B cell (primary cell): ENCODE measurements at regions not wholly inside any gene's neighbourhood (a gene's known extent, or its start where the extent isn't known, plus 50 kb on each side); places are given as distances from the start of the nearest gene placed in this dataset.

Experiments used
- ATAC-seq: fragments of 200-7000 bp; cut with Tn5 transposase; one replicate; pipeline ENCODE4 v1.10.0; 2021; ENCODE audit warnings: low read depth, mild to moderate bottlenecking, moderate number of reproducible peaks, moderate library complexity
- CTCF ChIA-PET: fragments of 350-600 bp; sonication (Branson Sonifier 250); formaldehyde crosslinking; loops from one replicate; lab custom pipeline; 2021; ENCODE audit warnings: antibody characterized with exemption, inconsistent platforms; lab: Charles Lee
- POLR2A ChIA-PET: fragments of 350-600 bp; sonication (Branson Sonifier 250); formaldehyde crosslinking; loops from one replicate; lab custom pipeline; 2021; ENCODE audit warnings: antibody characterized with exemption; lab: Charles Lee
- DNase-seq: peaks from one replicate; pipeline ENCODE4 v3.0.0; 2013
- H2AFZ ChIP-seq: 2 replicates; pipeline ENCODE4 v1.6.1; 2012; ENCODE audit warnings: mild to moderate bottlenecking, low read depth, low read length; ENCODE audit not compliant: insufficient read depth, poor library complexity, severe bottlenecking
- H3K27ac ChIP-seq, 2 donors: 1 replicate in 1 of 2; 2 replicates in 1 of 2; pipeline ENCODE4 v1.5.1; 2012 to 2013; ENCODE audit warnings: low read length in 2 of 2, mild to moderate bottlenecking in 2 of 2, moderate library complexity in 1 of 2
- H3K27me3 ChIP-seq, 4 experiments: fragments of 200-600 bp in 1 of 4; sonication (generic) in 1 of 4; replicated peaks in 1 of 4; 1 replicate in 2 of 4; 2 replicates in 2 of 4; pipeline versions ENCODE4 v1.6.1 to v1.7.0; 2013 to 2016; ENCODE audit warnings: low read length in 3 of 4, mild to moderate bottlenecking in 2 of 4, mixed read lengths in 1 of 4, moderate library complexity in 1 of 4; ENCODE audit not compliant: insufficient read depth in 4 of 4, control insufficient read depth in 3 of 4; ENCODE audit errors: control extremely low read depth in 1 of 4
- H3K36me3 ChIP-seq, 2 experiments: replicated peaks in 1 of 2; 1 replicate in 1 of 2; 2 replicates in 1 of 2; pipeline versions ENCODE4 v1.6.1 to v1.7.1; 2013; ENCODE audit warnings: low read length in 1 of 2; ENCODE audit not compliant: insufficient read depth in 2 of 2, control insufficient read depth in 1 of 2; ENCODE audit errors: control extremely low read depth in 1 of 2, extremely low read depth in 1 of 2
- H3K4me1 ChIP-seq, 2 donors: fragments of 200-600 bp in 1 of 2; sonication (generic) in 1 of 2; 1 replicate in 1 of 2; 2 replicates in 1 of 2; pipeline versions ENCODE4 v1.5.1 to v1.6.1; 2013 to 2017; ENCODE audit warnings: low read length in 2 of 2; ENCODE audit not compliant: control insufficient read depth in 2 of 2, insufficient read depth in 2 of 2
- H3K4me2 ChIP-seq: replicated peaks from 2 replicates; pipeline ENCODE3; 2012; ENCODE audit warnings: mild to moderate bottlenecking, low read depth, low read length; ENCODE audit not compliant: poor library complexity, severe bottlenecking
- H3K4me3 ChIP-seq, 5 experiments: fragments of 200-600 bp in 1 of 5; sonication (generic) in 1 of 5; 1 replicate in 3 of 5; 2 replicates in 2 of 5; pipeline versions ENCODE4 v1.5.1 to v1.7.0; 2011 to 2016; ENCODE audit warnings: low read length in 4 of 5, mild to moderate bottlenecking in 4 of 5, low read depth in 2 of 5, control low read depth in 1 of 5, moderate library complexity in 1 of 5; ENCODE audit not compliant: insufficient read depth in 1 of 5; ENCODE audit errors: control extremely low read depth in 1 of 5, extremely low read depth in 1 of 5
- H3K79me2 ChIP-seq: fragments of 200-600 bp; sonication (generic); one replicate; pipeline ENCODE4 v1.6.0; 2016; ENCODE audit warnings: low read length; ENCODE audit not compliant: control insufficient read depth, insufficient read depth
- H3K9ac ChIP-seq: fragments of 200-600 bp; sonication (generic); 2 replicates; pipeline ENCODE4 v1.6.1; 2017; ENCODE audit warnings: mild to moderate bottlenecking, low read length, moderate library complexity
- H3K9me3 ChIP-seq, 3 donors: one replicate each; pipeline versions ENCODE4 v1.6.1 to v1.7.1; 2013; ENCODE audit warnings: low read length in 2 of 3; ENCODE audit not compliant: control insufficient read depth in 2 of 3, insufficient read depth in 1 of 3; ENCODE audit errors: control extremely low read depth in 1 of 3
- H4K20me1 ChIP-seq: 2 replicates; pipeline ENCODE4 v1.6.0; 2012; ENCODE audit warnings: mild to moderate bottlenecking, low read length; ENCODE audit not compliant: insufficient read depth, control insufficient read depth, poor library complexity, severe bottlenecking
- H3K27ac Mint-ChIP-seq: one replicate; pipeline ENCODE4 v1.8.0; 2021; ENCODE audit warnings: mixed read lengths
- H3K27me3 Mint-ChIP-seq: one replicate; pipeline ENCODE4 v1.8.0; 2021; ENCODE audit warnings: mixed read lengths
- H3K4me1 Mint-ChIP-seq: one replicate; pipeline ENCODE4 v1.8.0; 2021; ENCODE audit warnings: mixed read lengths
- H3K4me3 Mint-ChIP-seq: one replicate; pipeline ENCODE4 v1.8.0; 2021; ENCODE audit warnings: mixed read lengths
- H3K9me3 Mint-ChIP-seq: one replicate; pipeline ENCODE4 v1.8.0; 2022; ENCODE audit warnings: mixed read lengths; ENCODE audit not compliant: insufficient read depth
- EZH2 ChIP-seq: IDR thresholded peaks from 2 replicates; pipeline ENCODE4 v1.6.1; 2012; ENCODE audit warnings: borderline replicate concordance, low read depth, mild to moderate bottlenecking, moderate library complexity, low read length; ENCODE audit not compliant: insufficient read depth, poor library complexity, severe bottlenecking
- whole genome bisulfite sequencing: methylation state at CpG from one replicate; pipeline ENCODE4 v1.1.5; 2013; ENCODE audit warnings: missing lambda C conversion rate; ENCODE audit not compliant: insufficient coverage; 5-methylcytosine and 5-hydroxymethylcytosine counted together
- intact Hi-C: fragments of 100-400 bp; cut with micrococcal nuclease; formaldehyde crosslinking; loops from one replicate; pipeline ENCODE4 v1.10.0; 2022
- TF ChIP-seq, protein P1 (sequence below): fragments of 200-600 bp; IDR thresholded peaks from one replicate; pipeline ENCODE4 v1.8.0; 2022; ENCODE audit warnings: antibody characterized with exemption, mild to moderate bottlenecking

DNA sequence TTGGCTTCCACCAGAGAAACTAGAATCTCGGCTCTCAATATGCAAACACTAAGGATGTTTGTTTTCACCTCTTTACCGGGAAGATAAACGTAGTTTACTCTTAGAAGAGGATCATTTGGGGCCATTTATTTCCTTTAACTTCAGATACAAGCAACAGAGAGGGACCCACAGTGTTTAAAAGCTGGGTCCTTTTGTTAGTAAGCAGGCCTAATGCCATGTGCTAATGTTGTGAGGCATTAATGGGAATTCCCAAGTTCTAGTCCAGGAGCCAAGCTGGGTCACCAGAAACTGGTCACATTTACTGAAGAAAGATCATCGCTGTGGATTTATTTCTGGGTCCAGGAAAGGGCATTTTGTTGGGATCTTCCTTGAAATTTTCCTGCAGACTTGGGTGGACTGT lies 78.1 kb upstream of the ADAMTS9 start:
- Histone ChIP-seq H3K4me1 (no peaks in the 10 kb centered on the region), H3K27ac (no peak overlapping the region), H3K4me2 (no peak overlapping the region), H4K20me1 (no peaks in the 10 kb centered on the region), H3K4me3 (no peak overlapping the region), H3K9ac (no peak overlapping the region), H3K27me3 (no peaks in the 10 kb centered on the region), H3K9me3 (no peaks in the 10 kb centered on the region), H3K79me2 (no peaks in the 10 kb centered on the region), H2AFZ (no peak overlapping the region), H3K36me3 (no peaks in the 10 kb centered on the region)
- DNase-seq, result no peak
- ChIA-PET POLR2A (no interaction called here), CTCF (no interaction called here)
- intact Hi-C loops, result no loop called here
- TF ChIP-seq, protein P1, sequence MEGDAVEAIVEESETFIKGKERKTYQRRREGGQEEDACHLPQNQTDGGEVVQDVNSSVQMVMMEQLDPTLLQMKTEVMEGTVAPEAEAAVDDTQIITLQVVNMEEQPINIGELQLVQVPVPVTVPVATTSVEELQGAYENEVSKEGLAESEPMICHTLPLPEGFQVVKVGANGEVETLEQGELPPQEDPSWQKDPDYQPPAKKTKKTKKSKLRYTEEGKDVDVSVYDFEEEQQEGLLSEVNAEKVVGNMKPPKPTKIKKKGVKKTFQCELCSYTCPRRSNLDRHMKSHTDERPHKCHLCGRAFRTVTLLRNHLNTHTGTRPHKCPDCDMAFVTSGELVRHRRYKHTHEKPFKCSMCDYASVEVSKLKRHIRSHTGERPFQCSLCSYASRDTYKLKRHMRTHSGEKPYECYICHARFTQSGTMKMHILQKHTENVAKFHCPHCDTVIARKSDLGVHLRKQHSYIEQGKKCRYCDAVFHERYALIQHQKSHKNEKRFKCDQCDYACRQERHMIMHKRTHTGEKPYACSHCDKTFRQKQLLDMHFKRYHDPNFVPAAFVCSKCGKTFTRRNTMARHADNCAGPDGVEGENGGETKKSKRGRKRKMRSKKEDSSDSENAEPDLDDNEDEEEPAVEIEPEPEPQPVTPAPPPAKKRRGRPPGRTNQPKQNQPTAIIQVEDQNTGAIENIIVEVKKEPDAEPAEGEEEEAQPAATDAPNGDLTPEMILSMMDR, result no peak
- TF ChIP-seq EZH2, result no peak
- H3K9me3 Mint-ChIP-seq, result peaks cover 4% of the 10 kb centered on the region
- no peaks in the 10 kb centered on the region for H3K4me1 Mint-ChIP-seq
- H3K27ac Mint-ChIP-seq, result no peak overlapping the region
- no peaks in the 10 kb centered on the region for H3K27me3 Mint-ChIP-seq
- WGBS, result 83% methylated on average over 1 of the region's 4 CpGs
- ATAC-seq, result no peak
- H3K4me3 Mint-ChIP-seq, result no peak overlapping the region

DNA sequence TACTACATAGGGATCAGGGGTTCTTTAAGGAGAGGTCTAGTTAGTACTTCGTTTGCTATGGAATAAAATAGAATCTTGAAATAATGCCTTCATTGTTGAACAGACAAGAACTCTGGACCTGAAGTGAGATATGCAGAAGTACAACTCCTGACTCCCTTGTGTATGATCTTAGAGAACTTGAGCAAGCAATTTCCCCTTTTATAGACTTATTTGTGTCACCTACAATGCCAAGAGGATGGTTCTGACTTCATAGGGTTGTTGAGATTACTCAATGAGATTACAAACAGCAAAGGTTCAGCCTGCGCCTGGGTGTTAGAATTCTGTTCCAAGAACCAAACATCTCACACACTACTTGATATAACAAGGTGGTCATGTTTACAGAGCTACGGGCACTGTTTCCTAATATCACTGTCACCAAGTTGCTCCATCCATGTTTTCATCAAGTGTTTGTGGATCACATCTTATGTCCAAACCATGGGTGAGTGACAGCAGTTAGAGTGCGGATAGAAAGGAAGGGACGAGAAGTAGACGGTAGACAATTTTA lies 76.7 kb upstream of the ADAMTS9 start:
- H3K4me2 ChIP-seq, result no peak overlapping the region

More for the DNA sequence above, 76.7 kb upstream of the ADAMTS9 start:
- WGBS, result no CpG with 5 or more reads among the region's 6 CpGs
- CTCF ChIA-PET, result no interaction called here
- no peak for TF ChIP-seq EZH2
- TF ChIP-seq, protein P1, result no peak
- Histone ChIP-seq H3K9ac (no peak overlapping the region), H3K9me3 (no peaks in the 10 kb centered on the region), H3K36me3 (no peaks in the 10 kb centered on the region), H3K4me1 (no peaks in the 10 kb centered on the region), H3K4me3 (no peak overlapping the region), H3K27ac (no peak overlapping the region), H4K20me1 (no peaks in the 10 kb centered on the region), H3K79me2 (no peaks in the 10 kb centered on the region), H3K27me3 (no peaks in the 10 kb centered on the region), H2AFZ (no peak overlapping the region)
- intact Hi-C loops, result no loop called here
- DNase-seq (no peak), ATAC-seq (no peak)
- Mint-ChIP-seq H3K4me1 (no peaks in the 10 kb centered on the region), H3K27me3 (no peaks in the 10 kb centered on the region), H3K27ac (no peak overlapping the region), H3K9me3 (peaks cover 4% of the 10 kb centered on the region), H3K4me3 (no peak overlapping the region)
- POLR2A ChIA-PET, result no interaction called here
